ENCODE measurements at regions not wholly inside any gene's neighbourhood (a gene's known extent, or its start where the extent isn't known, plus 50 kb on each side); places are given as distances from the start of the nearest gene placed in this dataset.
"Not testable (repeated sequence)": the region's sequence is repeated elsewhere in the genome, so short reads cannot be mapped to it uniquely, and the experiment has no call there.

- 0 out of 2 replicates have a peak overlapping the region, but pooled peaks have one; percentile 47 for H2AFZ ChIP-seq
- not testable (repeated sequence) for H3K27ac Mint-ChIP-seq; H3K27ac ChIP-seq (ENCODE audit: low read depth); DNase-seq (ENCODE audit: low spot score); H3K36me3 Mint-ChIP-seq (ENCODE audit: low read depth); H3K4me3 Mint-ChIP-seq; H3K9me2 ChIP-seq (ENCODE audit: insufficient read depth); H3K27me3 Mint-ChIP-seq (ENCODE audit: insufficient read depth, low read depth, poor library complexity); H3K36me3 ChIP-seq (ENCODE audit: insufficient read depth); H3K4me3 ChIP-seq; H3K79me2 ChIP-seq (replicated peaks; ENCODE audit: insufficient read depth); ATAC-seq; H3F3A ChIP-seq (replicated peaks; ENCODE audit: low read depth); H4K20me1 ChIP-seq (replicated peaks; ENCODE audit: insufficient read depth); H3K4me1 ChIP-seq (ENCODE audit: insufficient read depth); H3K27me3 ChIP-seq (ENCODE audit: insufficient read depth); H3K9me3 Mint-ChIP-seq
- 0 out of 2 replicates have a peak overlapping the region, but pooled peaks have one; percentile 3 for H3K4me2 ChIP-seq
- peaks cover 11% of the 10 kb centered on the region; the same call in 2 of the 3 replicates for H3K4me1 Mint-ChIP-seq
Observed at GRCh38 chr16:22572331-22573224, 61.9 kb downstream of the NPIPB5 start.

GRCh38 chr16:22573225-22573530 lies 62.5 kb downstream of the NPIPB5 start:
- peaks cover 11% of the 10 kb centered on the region; the same call in 2 of the 3 replicates for H3K4me1 Mint-ChIP-seq
- H3F3A ChIP-seq (replicated peaks; ENCODE audit: low read depth); H3K9me2 ChIP-seq (ENCODE audit: insufficient read depth); H3K27ac ChIP-seq (ENCODE audit: low read depth); H2AFZ ChIP-seq; H4K20me1 ChIP-seq (replicated peaks; ENCODE audit: insufficient read depth); H3K36me3 ChIP-seq (ENCODE audit: insufficient read depth); H3K4me1 ChIP-seq (ENCODE audit: insufficient read depth); DNase-seq (ENCODE audit: low spot score); H3K4me2 ChIP-seq; H3K36me3 Mint-ChIP-seq (ENCODE audit: low read depth); H3K9me3 Mint-ChIP-seq; H3K4me3 Mint-ChIP-seq; H3K27ac Mint-ChIP-seq; H3K27me3 Mint-ChIP-seq (ENCODE audit: insufficient read depth, low read depth, poor library complexity); H3K27me3 ChIP-seq (ENCODE audit: insufficient read depth); H3K79me2 ChIP-seq (replicated peaks; ENCODE audit: insufficient read depth); H3K4me3 ChIP-seq: not testable (repeated sequence)
- ATAC-seq = peak; percentile 90

GRCh38 chr16:22576506-22576905 lies 65.8 kb downstream of the NPIPB5 start:
- not testable (repeated sequence) for H3K4me2 ChIP-seq; H4K20me1 ChIP-seq (replicated peaks; ENCODE audit: insufficient read depth); H3K27me3 ChIP-seq (ENCODE audit: insufficient read depth); H3K4me3 Mint-ChIP-seq; ATAC-seq; H3K27ac ChIP-seq (ENCODE audit: low read depth); H3K9me3 Mint-ChIP-seq; H3K36me3 Mint-ChIP-seq (ENCODE audit: low read depth); H3F3A ChIP-seq (replicated peaks; ENCODE audit: low read depth); H3K4me3 ChIP-seq; DNase-seq (ENCODE audit: low spot score); H3K36me3 ChIP-seq (ENCODE audit: insufficient read depth); H3K4me1 ChIP-seq (ENCODE audit: insufficient read depth); H3K27me3 Mint-ChIP-seq (ENCODE audit: insufficient read depth, low read depth, poor library complexity); H3K27ac Mint-ChIP-seq; H3K79me2 ChIP-seq (replicated peaks; ENCODE audit: insufficient read depth); H2AFZ ChIP-seq; H3K9me2 ChIP-seq (ENCODE audit: insufficient read depth)
- H3K4me1 Mint-ChIP-seq = peaks cover 17% of the 10 kb centered on the region

DNA sequence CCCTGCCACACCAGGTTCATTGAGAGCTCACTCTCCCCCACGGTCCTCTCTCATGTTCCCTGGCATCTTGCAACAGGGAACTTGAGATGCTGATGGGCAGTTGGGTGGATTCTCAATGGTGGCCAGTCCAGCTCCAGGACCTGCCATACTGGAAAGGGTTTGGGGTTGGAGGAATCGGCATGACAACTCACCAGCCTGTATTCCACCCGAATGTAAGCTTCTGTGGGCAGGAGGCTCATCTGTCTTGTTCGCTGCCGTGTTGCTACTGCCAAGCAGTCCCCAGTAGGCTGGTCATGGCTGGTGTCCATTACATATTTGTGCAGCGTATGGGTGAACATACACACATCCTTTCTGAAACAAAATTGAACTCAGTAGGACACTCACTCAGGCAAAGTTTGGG lies 72.5 kb downstream of the NPIPB5 start:
- not testable (repeated sequence) for H3K9me3 Mint-ChIP-seq; ATAC-seq; H3K79me2 ChIP-seq (replicated peaks; ENCODE audit: insufficient read depth); H3K27ac Mint-ChIP-seq; H3K27ac ChIP-seq (ENCODE audit: low read depth); H3K27me3 Mint-ChIP-seq (ENCODE audit: insufficient read depth, low read depth, poor library complexity); H3K4me3 ChIP-seq; H3K4me2 ChIP-seq; H3K9me2 ChIP-seq (ENCODE audit: insufficient read depth); H3F3A ChIP-seq (replicated peaks; ENCODE audit: low read depth); DNase-seq (ENCODE audit: low spot score); H2AFZ ChIP-seq; H3K4me1 ChIP-seq (ENCODE audit: insufficient read depth); H4K20me1 ChIP-seq (replicated peaks; ENCODE audit: insufficient read depth); H3K27me3 ChIP-seq (ENCODE audit: insufficient read depth); H3K4me3 Mint-ChIP-seq; H3K36me3 Mint-ChIP-seq (ENCODE audit: low read depth); H3K4me1 Mint-ChIP-seq; H3K36me3 ChIP-seq (ENCODE audit: insufficient read depth)

- H3K4me2 ChIP-seq; H3K27ac ChIP-seq (ENCODE audit: low read depth); H3K27ac Mint-ChIP-seq; H4K20me1 ChIP-seq (replicated peaks; ENCODE audit: insufficient read depth); H3K4me3 ChIP-seq; DNase-seq (ENCODE audit: low spot score); H3K36me3 ChIP-seq (ENCODE audit: insufficient read depth); H3K27me3 ChIP-seq (ENCODE audit: insufficient read depth); H3F3A ChIP-seq (replicated peaks; ENCODE audit: low read depth); H3K4me1 ChIP-seq (ENCODE audit: insufficient read depth); H2AFZ ChIP-seq; H3K36me3 Mint-ChIP-seq (ENCODE audit: low read depth); H3K27me3 Mint-ChIP-seq (ENCODE audit: insufficient read depth, low read depth, poor library complexity); H3K9me2 ChIP-seq (ENCODE audit: insufficient read depth); H3K9me3 Mint-ChIP-seq; H3K79me2 ChIP-seq (replicated peaks; ENCODE audit: insufficient read depth); H3K4me3 Mint-ChIP-seq; ATAC-seq; H3K4me1 Mint-ChIP-seq: not testable (repeated sequence)
Observed at GRCh38 chr16:22584459-22584858, 73.8 kb downstream of the NPIPB5 start.

DNA sequence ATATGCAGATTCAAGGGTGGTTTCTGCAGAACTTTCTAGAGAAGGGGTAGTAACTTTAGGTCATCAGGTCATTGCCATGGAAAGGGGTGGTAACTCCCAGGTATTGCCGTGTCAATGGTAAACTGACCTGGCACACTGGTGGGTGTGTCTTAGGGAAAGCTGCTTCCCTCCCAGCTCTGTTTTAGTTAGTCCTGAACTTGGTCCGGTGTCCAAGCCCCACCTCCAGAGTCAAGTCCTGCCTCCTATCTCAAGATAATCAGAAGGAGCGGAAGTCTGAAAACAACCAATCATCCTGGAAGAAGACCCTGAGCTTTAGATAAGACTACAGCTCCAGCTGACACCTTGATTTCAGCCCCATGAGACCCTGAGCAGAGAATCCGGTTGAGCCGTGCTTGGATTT lies 74.2 kb downstream of the NPIPB5 start:
- H3K4me3 ChIP-seq; H3K4me3 Mint-ChIP-seq; H3K9me3 Mint-ChIP-seq; H3K4me1 Mint-ChIP-seq; H3K4me1 ChIP-seq (ENCODE audit: insufficient read depth); H3K27me3 ChIP-seq (ENCODE audit: insufficient read depth); DNase-seq (ENCODE audit: low spot score); H3K36me3 Mint-ChIP-seq (ENCODE audit: low read depth); H3K36me3 ChIP-seq (ENCODE audit: insufficient read depth); H4K20me1 ChIP-seq (replicated peaks; ENCODE audit: insufficient read depth); H3K27ac Mint-ChIP-seq; ATAC-seq; H3K27me3 Mint-ChIP-seq (ENCODE audit: insufficient read depth, low read depth, poor library complexity); H3K4me2 ChIP-seq; H3K79me2 ChIP-seq (replicated peaks; ENCODE audit: insufficient read depth); H3F3A ChIP-seq (replicated peaks; ENCODE audit: low read depth); H2AFZ ChIP-seq; H3K27ac ChIP-seq (ENCODE audit: low read depth); H3K9me2 ChIP-seq (ENCODE audit: insufficient read depth): not testable (repeated sequence)

DNA sequence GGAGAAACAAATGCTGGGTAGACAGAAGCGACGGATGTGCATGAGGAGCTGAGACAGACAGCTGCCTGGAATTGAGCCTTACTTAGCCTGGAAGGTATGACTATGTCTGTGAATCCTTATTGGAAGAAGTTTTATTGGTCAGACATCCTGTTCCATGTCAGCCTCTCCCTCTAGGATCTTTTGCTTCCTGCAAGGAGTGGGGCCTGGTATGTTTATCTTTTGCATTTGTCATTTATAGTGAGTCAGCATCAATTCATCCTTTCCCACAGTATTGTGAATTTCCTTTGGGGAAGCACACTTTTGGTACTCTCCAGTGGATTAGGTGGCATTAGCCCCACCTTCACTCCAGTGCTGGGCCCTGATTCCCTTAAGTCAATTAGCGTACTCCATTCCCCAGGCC lies 74.7 kb downstream of the NPIPB5 start:
- H3K4me1 Mint-ChIP-seq; H3K36me3 ChIP-seq (ENCODE audit: insufficient read depth); H3K9me2 ChIP-seq (ENCODE audit: insufficient read depth); H3F3A ChIP-seq (replicated peaks; ENCODE audit: low read depth); H3K27me3 ChIP-seq (ENCODE audit: insufficient read depth); H3K4me2 ChIP-seq; H3K4me3 Mint-ChIP-seq; H3K79me2 ChIP-seq (replicated peaks; ENCODE audit: insufficient read depth); H3K27ac Mint-ChIP-seq; ATAC-seq; H2AFZ ChIP-seq; H4K20me1 ChIP-seq (replicated peaks; ENCODE audit: insufficient read depth); H3K27ac ChIP-seq (ENCODE audit: low read depth); H3K27me3 Mint-ChIP-seq (ENCODE audit: insufficient read depth, low read depth, poor library complexity); H3K36me3 Mint-ChIP-seq (ENCODE audit: low read depth); H3K4me3 ChIP-seq; DNase-seq (ENCODE audit: low spot score); H3K4me1 ChIP-seq (ENCODE audit: insufficient read depth); H3K9me3 Mint-ChIP-seq: not testable (repeated sequence)
